ENCODE measurements at regions not wholly inside any gene's neighbourhood (a gene's known extent, or its start where the extent isn't known, plus 50 kb on each side); places are given as distances from the start of the nearest gene placed in this dataset.
"Not testable (repeated sequence)": the region's sequence is repeated elsewhere in the genome, so short reads cannot be mapped to it uniquely, and the experiment has no call there.

DNA sequence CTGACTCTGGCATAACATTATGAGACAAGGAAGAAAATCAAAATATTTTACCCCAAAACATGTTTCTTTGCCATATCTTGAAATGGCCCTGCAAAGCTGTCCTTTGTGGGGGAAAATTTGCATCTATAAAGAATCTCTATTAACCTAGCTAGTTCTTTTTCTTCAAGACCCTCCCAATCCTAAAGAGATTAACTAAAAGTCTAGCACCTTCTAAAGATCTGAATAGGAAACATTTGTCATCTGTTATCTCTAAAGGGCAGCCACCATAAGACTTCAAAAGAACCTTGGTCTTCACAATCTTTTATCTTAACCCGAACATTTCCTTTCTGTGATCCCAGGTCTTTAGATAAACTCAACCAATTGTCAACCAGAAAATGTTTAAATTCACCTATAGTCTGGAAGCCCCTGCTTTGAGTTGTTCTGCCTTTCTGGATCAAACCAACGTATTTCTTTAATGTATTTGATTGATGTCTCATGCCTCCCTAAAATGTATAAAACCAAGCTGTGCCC lies 196.9 kb upstream of the ARL4C start:
- TF ChIP-seq CTCF (conservative IDR thresholded peaks at IDR 0.05; ENCODE audit: low read depth, low read length); EZH2 (IDR thresholded peaks at IDR 0.05; ENCODE audit: low read length, unreplicated experiment); EZH2phosphoT487 (IDR thresholded peaks at IDR 0.05; ENCODE audit: borderline replicate concordance, low read length): not testable (repeated sequence)
